ENCODE measurements at regions not wholly inside any gene's neighbourhood (a gene's known extent, or its start where the extent isn't known, plus 50 kb on each side); places are given as distances from the start of the nearest gene placed in this dataset.

DNA sequence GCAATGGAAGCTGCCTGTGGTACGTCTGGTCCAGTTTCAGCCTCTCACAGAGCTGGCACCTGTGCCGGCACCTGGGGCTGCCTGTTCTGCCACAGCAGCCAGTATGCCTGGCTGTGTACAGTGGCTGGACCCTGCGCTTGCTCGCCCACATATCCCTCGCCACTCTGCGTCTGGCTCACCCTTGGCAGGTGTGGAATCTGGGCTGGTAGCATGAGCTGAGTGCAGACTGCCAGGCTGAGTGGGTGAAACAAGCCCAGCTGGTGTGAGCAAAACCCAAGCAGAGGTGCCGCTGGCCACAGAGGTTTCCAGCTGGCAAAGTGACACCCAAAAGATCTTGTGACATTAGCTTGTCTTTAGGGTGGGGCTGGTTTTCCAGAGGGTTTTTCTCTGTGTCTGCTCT is 80.7 kb downstream of the ING1 start:
- ChIA-PET POLR2A (ENCODE audit: unreplicated experiment) (no interaction called here), CTCF (no interaction called here)
- Histone ChIP-seq H3K9ac (ENCODE audit: low read length) (no peak overlapping the region), H2AFZ (ENCODE audit: low read length) (no peak overlapping the region), H3K9me3 (ENCODE audit: low read length) (no peaks in the 10 kb centered on the region), H4K20me1 (ENCODE audit: low read length) (no peaks in the 10 kb centered on the region), H3K4me1 (ENCODE audit: insufficient read depth, low read length) (no peaks in the 10 kb centered on the region), H3K4me2 (ENCODE audit: low read length) (no peak overlapping the region), H3F3A (ENCODE audit: low read length, unreplicated experiment) (no peaks in the 10 kb centered on the region), H3K27ac (ENCODE audit: low read length) (no peak overlapping the region), H3K9me2 (replicated peaks; ENCODE audit: low read length) (no peaks in the 10 kb centered on the region), H3K79me2 (ENCODE audit: low read length) (no peaks in the 10 kb centered on the region), H3K27me3 (ENCODE audit: low read length) (no peaks in the 10 kb centered on the region; the same call in 1 of the 2 replicates), H3K4me3 (ENCODE audit: low read length) (no peak overlapping the region), H3K36me3 (ENCODE audit: low read depth, low read length) (no peaks in the 10 kb centered on the region)
- TF ChIP-seq EZH2 (IDR thresholded peaks at IDR 0.05; ENCODE audit: low read length, unreplicated experiment) (no peak), EZH2phosphoT487 (IDR thresholded peaks at IDR 0.05; ENCODE audit: borderline replicate concordance, low read length) (no peak)
- TF ChIP-seq, protein P1, sequence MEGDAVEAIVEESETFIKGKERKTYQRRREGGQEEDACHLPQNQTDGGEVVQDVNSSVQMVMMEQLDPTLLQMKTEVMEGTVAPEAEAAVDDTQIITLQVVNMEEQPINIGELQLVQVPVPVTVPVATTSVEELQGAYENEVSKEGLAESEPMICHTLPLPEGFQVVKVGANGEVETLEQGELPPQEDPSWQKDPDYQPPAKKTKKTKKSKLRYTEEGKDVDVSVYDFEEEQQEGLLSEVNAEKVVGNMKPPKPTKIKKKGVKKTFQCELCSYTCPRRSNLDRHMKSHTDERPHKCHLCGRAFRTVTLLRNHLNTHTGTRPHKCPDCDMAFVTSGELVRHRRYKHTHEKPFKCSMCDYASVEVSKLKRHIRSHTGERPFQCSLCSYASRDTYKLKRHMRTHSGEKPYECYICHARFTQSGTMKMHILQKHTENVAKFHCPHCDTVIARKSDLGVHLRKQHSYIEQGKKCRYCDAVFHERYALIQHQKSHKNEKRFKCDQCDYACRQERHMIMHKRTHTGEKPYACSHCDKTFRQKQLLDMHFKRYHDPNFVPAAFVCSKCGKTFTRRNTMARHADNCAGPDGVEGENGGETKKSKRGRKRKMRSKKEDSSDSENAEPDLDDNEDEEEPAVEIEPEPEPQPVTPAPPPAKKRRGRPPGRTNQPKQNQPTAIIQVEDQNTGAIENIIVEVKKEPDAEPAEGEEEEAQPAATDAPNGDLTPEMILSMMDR (conservative IDR thresholded peaks at IDR 0.05; ENCODE audit: low read depth, low read length): no peak
- ATAC-seq (no peak), DNase-seq (no peak)
- BruUV-seq (replicated peaks): no TSS peak
- intact Hi-C loops (cut with micrococcal nuclease): no loop called here

DNA sequence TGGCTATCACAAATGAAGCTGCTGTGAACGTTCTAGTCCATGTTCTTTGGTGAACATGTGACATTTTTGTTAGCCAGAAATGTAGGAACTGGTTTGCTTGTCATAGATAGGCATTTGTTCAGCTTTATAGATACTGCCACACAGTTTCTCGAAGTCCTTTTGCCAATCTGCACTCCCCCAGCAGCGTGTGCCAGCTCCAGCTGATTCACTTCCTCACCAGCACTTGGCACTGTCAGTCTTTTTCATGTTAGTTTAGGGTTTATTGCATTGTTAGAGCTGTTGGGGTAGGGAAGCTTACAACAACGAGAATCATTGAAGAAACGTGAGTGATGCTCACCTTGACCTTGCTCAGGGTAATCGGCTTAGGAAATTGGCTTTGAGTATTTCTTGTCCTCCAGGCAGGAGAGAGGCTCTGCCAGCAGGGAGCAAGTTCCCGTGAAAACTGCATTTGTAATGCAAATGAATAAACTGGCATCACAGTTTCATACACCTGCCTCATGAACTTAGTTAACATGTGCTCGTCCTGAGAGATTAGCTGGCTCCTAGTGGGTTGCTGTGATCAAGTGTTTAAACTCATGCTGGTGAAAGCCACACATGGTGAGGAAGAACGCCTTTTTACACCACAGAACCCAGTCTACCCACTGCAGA is 83.9 kb downstream of the ING1 start:
- Histone ChIP-seq H3K4me2 (ENCODE audit: low read length) (no peak overlapping the region), H4K20me1 (ENCODE audit: low read length) (no peaks in the 10 kb centered on the region), H3F3A (ENCODE audit: low read length, unreplicated experiment) (no peaks in the 10 kb centered on the region), H3K36me3 (ENCODE audit: low read depth, low read length) (no peaks in the 10 kb centered on the region), H2AFZ (ENCODE audit: low read length) (no peak overlapping the region), H3K9me3 (ENCODE audit: low read length) (no peaks in the 10 kb centered on the region), H3K4me1 (ENCODE audit: insufficient read depth, low read length) (no peaks in the 10 kb centered on the region), H3K4me3 (ENCODE audit: low read length) (no peak overlapping the region), H3K27ac (ENCODE audit: low read length) (no peak overlapping the region), H3K79me2 (ENCODE audit: low read length) (no peaks in the 10 kb centered on the region), H3K9ac (ENCODE audit: low read length) (no peak overlapping the region), H3K9me2 (replicated peaks; ENCODE audit: low read length) (no peaks in the 10 kb centered on the region), H3K27me3 (ENCODE audit: low read length) (peaks cover 10% of the 10 kb centered on the region)
- DNase-seq (peak; percentile 42), ATAC-seq (peak; percentile 90)
- ChIA-PET CTCF (no interaction called here), POLR2A (ENCODE audit: unreplicated experiment) (interaction anchor here (0.9 kb wide), 1 partner anchor 85 kb away, joined by 3 read pairs; no protein-coding TSS in a partner anchor)
- BruUV-seq (replicated peaks): no TSS peak
- TF ChIP-seq EZH2 (IDR thresholded peaks at IDR 0.05; ENCODE audit: low read length, unreplicated experiment): no peak
- TF ChIP-seq, protein P1 (conservative IDR thresholded peaks at IDR 0.05; ENCODE audit: low read depth, low read length): no peak
- no peak for TF ChIP-seq EZH2phosphoT487 (IDR thresholded peaks at IDR 0.05; ENCODE audit: borderline replicate concordance, low read length)
- intact Hi-C loops (cut with micrococcal nuclease): no loop called here

All from PC-3 (cell line).